ENCODE measurements at regions not wholly inside any gene's neighbourhood (a gene's known extent, or its start where the extent isn't known, plus 50 kb on each side); places are given as distances from the start of the nearest gene placed in this dataset.

- TF ChIP-seq, protein P1, sequence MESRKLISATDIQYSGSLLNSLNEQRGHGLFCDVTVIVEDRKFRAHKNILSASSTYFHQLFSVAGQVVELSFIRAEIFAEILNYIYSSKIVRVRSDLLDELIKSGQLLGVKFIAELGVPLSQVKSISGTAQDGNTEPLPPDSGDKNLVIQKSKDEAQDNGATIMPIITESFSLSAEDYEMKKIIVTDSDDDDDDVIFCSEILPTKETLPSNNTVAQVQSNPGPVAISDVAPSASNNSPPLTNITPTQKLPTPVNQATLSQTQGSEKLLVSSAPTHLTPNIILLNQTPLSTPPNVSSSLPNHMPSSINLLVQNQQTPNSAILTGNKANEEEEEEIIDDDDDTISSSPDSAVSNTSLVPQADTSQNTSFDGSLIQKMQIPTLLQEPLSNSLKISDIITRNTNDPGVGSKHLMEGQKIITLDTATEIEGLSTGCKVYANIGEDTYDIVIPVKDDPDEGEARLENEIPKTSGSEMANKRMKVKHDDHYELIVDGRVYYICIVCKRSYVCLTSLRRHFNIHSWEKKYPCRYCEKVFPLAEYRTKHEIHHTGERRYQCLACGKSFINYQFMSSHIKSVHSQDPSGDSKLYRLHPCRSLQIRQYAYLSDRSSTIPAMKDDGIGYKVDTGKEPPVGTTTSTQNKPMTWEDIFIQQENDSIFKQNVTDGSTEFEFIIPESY (IDR thresholded peaks at IDR 0.05): no peak
- TF ChIP-seq HNF4A (conservative IDR thresholded peaks at IDR 0.05) (no peak), FOXA2 (IDR thresholded peaks at IDR 0.05) (no peak), RAD21 (IDR thresholded peaks at IDR 0.05) (no peak), GABPA (IDR thresholded peaks at IDR 0.05 in 1 of 2, conservative IDR thresholded peaks at IDR 0.05 in 1 of 2) (no peak)
Measured at GRCh38 chr15:69957175-69957574, 140.5 kb downstream of the TLE3 start (continued).

- DNase-seq (ENCODE audit: low spot score): no peak
- H3K27ac ChIP-seq (ENCODE audit: low read depth in 1 of 2, low read length in 2 of 2): no peak overlapping the region
- TF ChIP-seq NR2F2 (IDR thresholded peaks at IDR 0.05) (no peak), HNF4G (IDR thresholded peaks at IDR 0.05) (no peak), JUND (IDR thresholded peaks at IDR 0.05) (no peak), RAD21 (IDR thresholded peaks at IDR 0.05) (no peak), GABPA (IDR thresholded peaks at IDR 0.05 in 1 of 2, conservative IDR thresholded peaks at IDR 0.05 in 1 of 2) (no peak), YY1 (IDR thresholded peaks at IDR 0.05) (no peak), EGR1 (IDR thresholded peaks at IDR 0.05; ENCODE audit: low read depth in 2 of 2) (no peak), SP1 (IDR thresholded peaks at IDR 0.05) (no peak), FOXA2 (IDR thresholded peaks at IDR 0.05) (no peak), RXRA (IDR thresholded peaks at IDR 0.05) (no peak), HNF4A (conservative IDR thresholded peaks at IDR 0.05) (no peak), FOXA1 (IDR thresholded peaks at IDR 0.05) (no peak)
- TF ChIP-seq, protein P2, sequence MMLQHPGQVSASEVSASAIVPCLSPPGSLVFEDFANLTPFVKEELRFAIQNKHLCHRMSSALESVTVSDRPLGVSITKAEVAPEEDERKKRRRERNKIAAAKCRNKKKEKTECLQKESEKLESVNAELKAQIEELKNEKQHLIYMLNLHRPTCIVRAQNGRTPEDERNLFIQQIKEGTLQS (IDR thresholded peaks at IDR 0.05): no peak
- TF ChIP-seq, protein P1 (IDR thresholded peaks at IDR 0.05): no peak
- TF ChIP-seq, protein P3, sequence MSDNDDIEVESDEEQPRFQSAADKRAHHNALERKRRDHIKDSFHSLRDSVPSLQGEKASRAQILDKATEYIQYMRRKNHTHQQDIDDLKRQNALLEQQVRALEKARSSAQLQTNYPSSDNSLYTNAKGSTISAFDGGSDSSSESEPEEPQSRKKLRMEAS (IDR thresholded peaks at IDR 0.05): no peak
- H3K36me3 ChIP-seq (ENCODE audit: control insufficient read depth in 4 of 4, insufficient read depth in 3 of 4, low read depth in 1 of 4, low read length in 3 of 4): no peaks in the 10 kb centered on the region
- H3K9ac ChIP-seq (ENCODE audit: low read depth in 1 of 2, low read length in 2 of 2): no peak overlapping the region
- 69% methylated on average over 3 of the region's 3 CpGs for WGBS
- no peaks in the 10 kb centered on the region for H3K27me3 ChIP-seq (ENCODE audit: control insufficient read depth in 4 of 4, insufficient read depth in 4 of 4, low read length in 3 of 4)
- H3K9me3 ChIP-seq (ENCODE audit: control insufficient read depth in 4 of 4, low read length in 3 of 4): no peaks in the 10 kb centered on the region
- H3K4me1 ChIP-seq (ENCODE audit: control insufficient read depth in 4 of 4, insufficient read depth in 4 of 4, low read length in 3 of 4): no peaks in the 10 kb centered on the region
- no peak overlapping the region for H3K4me3 ChIP-seq (ENCODE audit: low read depth in 1 of 3, low read length in 3 of 3)
Measured at GRCh38 chr15:69958496-69959084, 139.1 kb downstream of the TLE3 start.

GRCh38 chr15:69962561-69962960, 135.2 kb downstream of the TLE3 start:
- no peak for TF ChIP-seq YY1 (IDR thresholded peaks at IDR 0.05)
- Histone ChIP-seq H3K9me3 (ENCODE audit: control insufficient read depth in 4 of 4, low read length in 3 of 4) (no peaks in the 10 kb centered on the region), H3K9ac (ENCODE audit: low read depth in 1 of 2, low read length in 2 of 2) (no peak overlapping the region), H3K27me3 (ENCODE audit: control insufficient read depth in 4 of 4, insufficient read depth in 4 of 4, low read length in 3 of 4) (peaks cover 0 to 2% (median 0%) of the 10 kb centered on the region in 4 donors), H3K4me3 (ENCODE audit: low read depth in 1 of 3, low read length in 3 of 3) (no peak overlapping the region), H3K36me3 (ENCODE audit: control insufficient read depth in 4 of 4, insufficient read depth in 3 of 4, low read depth in 1 of 4, low read length in 3 of 4) (no peaks in the 10 kb centered on the region), H3K27ac (ENCODE audit: low read depth in 1 of 2, low read length in 2 of 2) (no peak overlapping the region), H3K4me1 (ENCODE audit: control insufficient read depth in 4 of 4, insufficient read depth in 4 of 4, low read length in 3 of 4) (no peaks in the 10 kb centered on the region)
- 77% methylated on average over 1 of the region's 1 CpG for WGBS
- DNase-seq (ENCODE audit: low spot score): no peak

Measured in liver (tissue), 7 donors.